Vagina (tissue), 2 donors: ENCODE measurements at regions not wholly inside any gene's neighbourhood (a gene's known extent, or its start where the extent isn't known, plus 50 kb on each side); places are given as distances from the start of the nearest gene placed in this dataset.

Source experiments
- DNase-seq, 2 donors: peaks; one replicate each; pipeline ENCODE4 v3.0.0-alpha.2; 2017; ENCODE audit errors: extremely low spot score in 2 of 2
- H3K27ac ChIP-seq: fragments of 200-600 bp; sonication (generic); one replicate; pipeline ENCODE4 v1.5.1; 2019
- H3K27me3 ChIP-seq: fragments of 200-600 bp; sonication (generic); one replicate; pipeline ENCODE4 v1.5.1; 2019
- H3K36me3 ChIP-seq, 2 donors: fragments of 200-600 bp; sonication (generic); one replicate each; pipeline ENCODE4 v1.5.1; 2017 to 2019
- H3K4me1 ChIP-seq: fragments of 200-600 bp; sonication (generic); one replicate; pipeline ENCODE4 v1.5.1; 2019
- H3K4me3 ChIP-seq, 2 donors: fragments of 200-600 bp; sonication (generic); 1 replicate in 1 of 2; 2 replicates in 1 of 2; pipeline ENCODE4 v1.5.1; 2016 to 2019
- H3K9me3 ChIP-seq: fragments of 200-600 bp; sonication (generic); one replicate; pipeline ENCODE4 v1.5.1; 2019
- CTCF ChIP-seq, 3 experiments: fragments of 450-650 bp in 2 of 3; fragments of 200-600 bp in 1 of 3; sonication (generic) in 1 of 3; IDR thresholded peaks; one replicate each; pipeline ENCODE4 v1.5.1; 2017 to 2019; ENCODE audit warnings: antibody characterized with exemption in 3 of 3, mild to moderate bottlenecking in 2 of 3, moderate library complexity in 2 of 3
- POLR2A ChIP-seq, 2 donors: fragments of 450-650 bp; IDR thresholded peaks; one replicate each; pipeline ENCODE4 v1.6.1; 2017; ENCODE audit warnings: antibody characterized with exemption in 2 of 2, mild to moderate bottlenecking in 2 of 2, moderate library complexity in 2 of 2
- POLR2AphosphoS5 ChIP-seq, 2 donors: sonication (generic); formaldehyde crosslinking; IDR thresholded peaks; one replicate each; pipeline ENCODE4 v1.9.0; 2017; ENCODE audit warnings: antibody characterized with exemption in 2 of 2, mild to moderate bottlenecking in 2 of 2, low read depth in 1 of 2; ENCODE audit not compliant: insufficient read depth in 1 of 2
- intact Hi-C: fragments of 100-400 bp; cut with DNase I; formaldehyde crosslinking; loops from one replicate; pipeline ENCODE4 v1.15.1; 2023

- no peak overlapping the region for H3K4me3 ChIP-seq
- H3K9me3 ChIP-seq, result no peaks in the 10 kb centered on the region
- no peaks in the 10 kb centered on the region for H3K27me3 ChIP-seq
- H3K27ac ChIP-seq, result no peak overlapping the region
- intact Hi-C loops, result no loop called here
- no peak for DNase-seq
- TF ChIP-seq POLR2AphosphoS5 (IDR thresholded peaks at IDR 0.05; ENCODE audit: insufficient read depth in 1 of 2, low read depth in 1 of 2) (no peak), CTCF (IDR thresholded peaks at IDR 0.05) (no peak), POLR2A (IDR thresholded peaks at IDR 0.05) (no peak)
- no peaks in the 10 kb centered on the region for H3K36me3 ChIP-seq
- H3K4me1 ChIP-seq, result no peaks in the 10 kb centered on the region
These were observed 425.3 kb downstream of the GPATCH2 start for GRCh38 chr1:217205578-217205977.

GRCh38 chr1:217196616-217197015, 434.3 kb downstream of the GPATCH2 start:
- Histone ChIP-seq H3K4me1 (no peaks in the 10 kb centered on the region), H3K9me3 (no peaks in the 10 kb centered on the region), H3K27me3 (no peaks in the 10 kb centered on the region), H3K27ac (no peak overlapping the region), H3K36me3 (no peaks in the 10 kb centered on the region), H3K4me3 (no peak overlapping the region)
- intact Hi-C loops, result no loop called here
- TF ChIP-seq POLR2A (IDR thresholded peaks at IDR 0.05) (no peak), CTCF (IDR thresholded peaks at IDR 0.05) (no peak), POLR2AphosphoS5 (IDR thresholded peaks at IDR 0.05; ENCODE audit: insufficient read depth in 1 of 2, low read depth in 1 of 2) (no peak)
- DNase-seq, result no peak

- TF ChIP-seq POLR2AphosphoS5 (IDR thresholded peaks at IDR 0.05; ENCODE audit: insufficient read depth in 1 of 2, low read depth in 1 of 2) (no peak), CTCF (IDR thresholded peaks at IDR 0.05) (no peak)
- H3K27me3 ChIP-seq, result no peaks in the 10 kb centered on the region
- no peaks in the 10 kb centered on the region for H3K9me3 ChIP-seq
- H3K4me1 ChIP-seq, result no peaks in the 10 kb centered on the region
- H3K36me3 ChIP-seq, result no peaks in the 10 kb centered on the region
- H3K27ac ChIP-seq, result no peak overlapping the region
- DNase-seq, result no peak
- no peak overlapping the region for H3K4me3 ChIP-seq
- intact Hi-C loops, result no loop called here
These were observed 437.7 kb downstream of the GPATCH2 start for GRCh38 chr1:217193151-217193550.

- Histone ChIP-seq H3K27ac (no peak overlapping the region), H3K36me3 (no peaks in the 10 kb centered on the region), H3K27me3 (no peaks in the 10 kb centered on the region), H3K4me3 (no peak overlapping the region), H3K9me3 (no peaks in the 10 kb centered on the region), H3K4me1 (no peaks in the 10 kb centered on the region)
- no peak for DNase-seq
- intact Hi-C loops, result no loop called here
- no peak for TF ChIP-seq POLR2AphosphoS5 (IDR thresholded peaks at IDR 0.05; ENCODE audit: insufficient read depth in 1 of 2, low read depth in 1 of 2)
- TF ChIP-seq CTCF (IDR thresholded peaks at IDR 0.05), result no peak
- TF ChIP-seq POLR2A (IDR thresholded peaks at IDR 0.05), result no peak
These were observed 439.4 kb downstream of the GPATCH2 start for GRCh38 chr1:217191441-217191840.

GRCh38 chr1:217190359-217190758, 440.5 kb downstream of the GPATCH2 start:
- Histone ChIP-seq H3K27me3 (no peaks in the 10 kb centered on the region), H3K4me3 (no peak overlapping the region), H3K27ac (no peak overlapping the region), H3K36me3 (no peaks in the 10 kb centered on the region), H3K4me1 (no peaks in the 10 kb centered on the region), H3K9me3 (no peaks in the 10 kb centered on the region)
- DNase-seq, result no peak
- intact Hi-C loops, result no loop called here
- TF ChIP-seq CTCF (IDR thresholded peaks at IDR 0.05), result no peak
- no peak for TF ChIP-seq POLR2A (IDR thresholded peaks at IDR 0.05)
- no peak for TF ChIP-seq POLR2AphosphoS5 (IDR thresholded peaks at IDR 0.05; ENCODE audit: insufficient read depth in 1 of 2, low read depth in 1 of 2)
